BE2C (cell line): ENCODE measurements at regions not wholly inside any gene's neighbourhood (a gene's known extent, or its start where the extent isn't known, plus 50 kb on each side); places are given as distances from the start of the nearest gene placed in this dataset.

Experiments used
- DNase-seq: peaks from one replicate; pipeline ENCODE4 v3.0.0-alpha.2; 2020
- H3K27me3 ChIP-seq: fragments of 250-450 bp; sonication (Bioruptor Pico); 2 replicates; pipeline ENCODE4 v1.5.1; 2020; ENCODE audit warnings: mild to moderate bottlenecking
- H3K36me3 ChIP-seq: fragments of 250-450 bp; sonication (Bioruptor Pico); 2 replicates; pipeline ENCODE4 v1.5.1; 2020; ENCODE audit warnings: mild to moderate bottlenecking
- H3K4me1 ChIP-seq: fragments of 250-450 bp; sonication (Bioruptor Pico); 2 replicates; pipeline ENCODE4 v1.5.1; 2020
- H3K4me3 ChIP-seq: 2 replicates; pipeline ENCODE4 v1.5.1; 2011; ENCODE audit warnings: low read depth, low read length
- H3K9me3 ChIP-seq: fragments of 250-450 bp; sonication (Bioruptor Pico); 2 replicates; pipeline ENCODE4 v1.5.1; 2020
- TF ChIP-seq, protein P1 (sequence below): IDR thresholded peaks from 2 replicates; pipeline ENCODE4 v1.5.1; 2012; ENCODE audit warnings: mild to moderate bottlenecking, low read depth, low read length

GRCh38 chr3:194854206-194854605 lies 168.5 kb downstream of the FAM43A start:
- no peaks in the 10 kb centered on the region for H3K9me3 ChIP-seq
- H3K4me3 ChIP-seq: no peak overlapping the region
- TF ChIP-seq, protein P1, sequence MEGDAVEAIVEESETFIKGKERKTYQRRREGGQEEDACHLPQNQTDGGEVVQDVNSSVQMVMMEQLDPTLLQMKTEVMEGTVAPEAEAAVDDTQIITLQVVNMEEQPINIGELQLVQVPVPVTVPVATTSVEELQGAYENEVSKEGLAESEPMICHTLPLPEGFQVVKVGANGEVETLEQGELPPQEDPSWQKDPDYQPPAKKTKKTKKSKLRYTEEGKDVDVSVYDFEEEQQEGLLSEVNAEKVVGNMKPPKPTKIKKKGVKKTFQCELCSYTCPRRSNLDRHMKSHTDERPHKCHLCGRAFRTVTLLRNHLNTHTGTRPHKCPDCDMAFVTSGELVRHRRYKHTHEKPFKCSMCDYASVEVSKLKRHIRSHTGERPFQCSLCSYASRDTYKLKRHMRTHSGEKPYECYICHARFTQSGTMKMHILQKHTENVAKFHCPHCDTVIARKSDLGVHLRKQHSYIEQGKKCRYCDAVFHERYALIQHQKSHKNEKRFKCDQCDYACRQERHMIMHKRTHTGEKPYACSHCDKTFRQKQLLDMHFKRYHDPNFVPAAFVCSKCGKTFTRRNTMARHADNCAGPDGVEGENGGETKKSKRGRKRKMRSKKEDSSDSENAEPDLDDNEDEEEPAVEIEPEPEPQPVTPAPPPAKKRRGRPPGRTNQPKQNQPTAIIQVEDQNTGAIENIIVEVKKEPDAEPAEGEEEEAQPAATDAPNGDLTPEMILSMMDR: no peak
- no peak for DNase-seq
- H3K4me1 ChIP-seq: no peaks in the 10 kb centered on the region
- no peaks in the 10 kb centered on the region for H3K36me3 ChIP-seq
- H3K27me3 ChIP-seq: no peaks in the 10 kb centered on the region

- H3K27me3 ChIP-seq: no peaks in the 10 kb centered on the region
- H3K4me3 ChIP-seq: no peak overlapping the region
- H3K4me1 ChIP-seq: no peaks in the 10 kb centered on the region
- H3K36me3 ChIP-seq: no peaks in the 10 kb centered on the region
- H3K9me3 ChIP-seq: no peaks in the 10 kb centered on the region
- DNase-seq: no peak
- TF ChIP-seq, protein P1: no peak
Observed at GRCh38 chr3:194854659-194855390, 169.1 kb downstream of the FAM43A start.

DNA sequence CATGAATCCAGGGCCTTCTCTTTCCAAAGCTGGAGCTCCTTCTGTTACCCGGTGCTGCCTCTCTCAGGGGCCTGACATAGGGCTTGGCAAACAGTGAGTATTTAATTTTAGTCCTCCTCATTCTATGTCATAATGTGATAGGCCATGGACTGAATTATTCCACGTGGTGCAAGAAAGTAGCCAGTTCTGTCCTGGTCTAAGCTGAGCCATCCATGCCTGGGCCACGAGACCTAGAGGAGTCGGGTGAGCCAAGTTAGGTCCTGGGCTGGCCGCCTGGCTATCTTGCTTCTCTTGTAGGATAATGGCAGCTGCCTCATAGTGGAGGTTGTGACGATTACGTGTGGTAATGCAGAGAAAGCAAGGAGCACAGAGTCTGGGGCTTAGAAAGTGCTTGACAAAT lies 170.6 kb downstream of the FAM43A start:
- DNase-seq: no peak
- Histone ChIP-seq H3K4me3 (no peak overlapping the region), H3K9me3 (no peaks in the 10 kb centered on the region), H3K36me3 (no peaks in the 10 kb centered on the region), H3K4me1 (no peaks in the 10 kb centered on the region), H3K27me3 (no peaks in the 10 kb centered on the region)
- TF ChIP-seq, protein P1: no peak

DNA sequence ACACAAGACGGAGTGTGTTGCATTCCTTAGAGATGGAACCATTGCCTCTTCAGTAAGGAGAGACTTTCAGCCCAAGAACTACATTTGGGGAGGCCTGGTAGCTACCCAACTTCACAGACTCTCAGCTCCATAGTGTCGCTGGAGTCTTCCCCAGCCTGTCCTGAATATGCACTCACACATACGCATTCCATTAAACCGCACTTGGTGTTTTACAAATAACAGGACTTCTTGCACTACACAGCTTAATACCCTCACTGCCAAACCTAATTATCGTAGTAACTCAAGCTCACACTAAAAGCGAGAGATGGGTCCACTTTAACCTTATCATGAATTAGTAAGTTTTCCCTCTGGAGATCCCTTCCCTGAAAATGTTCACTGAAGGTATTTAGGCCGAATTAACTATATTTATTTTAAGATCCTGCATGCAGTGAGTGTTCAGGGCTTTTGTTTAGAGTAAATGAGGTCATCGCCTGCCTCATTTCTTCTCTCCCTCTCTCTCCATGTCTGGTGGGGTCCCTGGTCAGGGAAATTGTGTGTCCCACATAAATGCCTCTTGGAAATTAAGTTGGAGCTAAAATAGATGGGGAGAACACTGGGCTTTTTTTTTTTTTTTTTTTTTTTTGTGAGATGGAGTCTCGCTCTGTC lies 171.9 kb downstream of the FAM43A start:
- Histone ChIP-seq H3K4me1 (no peaks in the 10 kb centered on the region), H3K36me3 (no peaks in the 10 kb centered on the region)

GRCh38 chr3:194858382-194858781 lies 172.7 kb downstream of the FAM43A start:
- TF ChIP-seq, protein P1: no peak
- DNase-seq: no peak
- H3K27me3 ChIP-seq: no peaks in the 10 kb centered on the region

More for the DNA sequence above, 171.9 kb downstream of the FAM43A start:
- Histone ChIP-seq H3K4me3 (no peak overlapping the region), H3K27me3 (no peaks in the 10 kb centered on the region), H3K9me3 (no peaks in the 10 kb centered on the region)
- DNase-seq: no peak
- TF ChIP-seq, protein P1: no peak

DNA sequence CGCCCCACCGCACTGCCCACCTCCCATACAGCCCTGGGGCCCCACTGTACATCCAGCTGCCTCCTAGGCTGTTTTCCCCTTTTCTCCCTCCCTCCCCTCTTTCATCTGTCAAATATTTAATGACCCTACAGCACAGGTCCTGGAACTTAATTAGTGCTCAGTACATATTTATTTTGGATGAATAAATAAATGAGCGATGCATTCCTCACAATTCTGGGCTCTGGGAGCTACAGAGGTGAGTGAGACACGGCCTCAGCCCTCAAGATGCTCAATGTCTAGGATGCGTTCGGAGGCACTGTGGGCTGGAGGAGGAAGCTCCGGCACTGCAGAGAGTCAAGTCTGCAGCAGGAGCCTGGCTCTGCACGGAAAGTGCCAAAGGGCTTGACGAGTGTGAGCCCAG lies 175.0 kb downstream of the FAM43A start:
- no peak overlapping the region for H3K4me3 ChIP-seq
- TF ChIP-seq, protein P1: no peak
- no peaks in the 10 kb centered on the region for H3K36me3 ChIP-seq
- H3K4me1 ChIP-seq: no peaks in the 10 kb centered on the region
- no peak for DNase-seq
- H3K9me3 ChIP-seq: no peaks in the 10 kb centered on the region
- no peaks in the 10 kb centered on the region for H3K27me3 ChIP-seq

More at GRCh38 chr3:194858382-194858781, 172.7 kb downstream of the FAM43A start:
- Histone ChIP-seq H3K4me3 (no peak overlapping the region), H3K9me3 (no peaks in the 10 kb centered on the region), H3K4me1 (no peaks in the 10 kb centered on the region), H3K36me3 (no peaks in the 10 kb centered on the region)
